Activated B cell treated with CpG ODN at 0.5 μM for 24 hours (primary cell): ENCODE measurements at regions not wholly inside any gene's neighbourhood (a gene's known extent, or its start where the extent isn't known, plus 50 kb on each side); places are given as distances from the start of the nearest gene placed in this dataset.

ENCODE experiments used
- ATAC-seq: fragments of 200-7000 bp; cut with Tn5 transposase; one replicate; pipeline ENCODE4 v1.10.0; 2021; ENCODE audit warnings: low read depth, mild to moderate bottlenecking, moderate library complexity
- CTCF ChIA-PET: fragments of 350-600 bp; sonication (Branson Sonifier 250); formaldehyde crosslinking; loops from one replicate; lab custom pipeline; 2021; ENCODE audit warnings: antibody characterized with exemption; lab: Charles Lee
- POLR2A ChIA-PET: fragments of 350-600 bp; sonication (Branson Sonifier 250); formaldehyde crosslinking; loops from one replicate; lab custom pipeline; 2021; ENCODE audit warnings: antibody characterized with exemption; lab: Charles Lee
- DNase-seq: peaks from one replicate; pipeline ENCODE4 v3.0.0; 2022
- H3K27ac Mint-ChIP-seq: one replicate; pipeline ENCODE4 v1.8.0; 2020; ENCODE audit warnings: mixed read lengths
- H3K27me3 Mint-ChIP-seq: one replicate; pipeline ENCODE4 v1.8.0; 2021; ENCODE audit warnings: mixed read lengths
- H3K36me3 Mint-ChIP-seq: one replicate; pipeline ENCODE4 v1.8.0; 2021; ENCODE audit warnings: low read depth, mixed read lengths
- H3K4me1 Mint-ChIP-seq: one replicate; pipeline ENCODE4 v1.8.0; 2021; ENCODE audit warnings: mixed read lengths
- H3K4me3 Mint-ChIP-seq: one replicate; pipeline ENCODE4 v1.8.0; 2020; ENCODE audit warnings: mild to moderate bottlenecking, mixed read lengths
- H3K9me3 Mint-ChIP-seq: one replicate; pipeline ENCODE4 v1.8.0; 2020; ENCODE audit warnings: mixed read lengths
- CTCF ChIP-seq: fragments of 200-600 bp; IDR thresholded peaks from one replicate; pipeline ENCODE4 v1.8.0; 2022; ENCODE audit warnings: antibody characterized with exemption, mild to moderate bottlenecking
- intact Hi-C: fragments of 100-400 bp; cut with micrococcal nuclease; formaldehyde crosslinking; loops from one replicate; pipeline ENCODE4 v1.15.1; 2024

- Mint-ChIP-seq H3K36me3 (no peaks in the 10 kb centered on the region), H3K9me3 (peaks cover 22% of the 10 kb centered on the region), H3K4me1 (no peaks in the 10 kb centered on the region), H3K4me3 (no peak overlapping the region), H3K27ac (no peak overlapping the region), H3K27me3 (no peaks in the 10 kb centered on the region)
- ChIA-PET CTCF (no interaction called here), POLR2A (no interaction called here)
- ATAC-seq (no peak), DNase-seq (no peak)
- intact Hi-C loops = no loop called here
- no peak for TF ChIP-seq CTCF
Observed at GRCh38 chr2:59604123-59604522, 949.3 kb downstream of the BCL11A start.

- peak overlapping the region; percentile 65 for H3K4me3 Mint-ChIP-seq
- ATAC-seq = peak; percentile 18
Observed at GRCh38 chr2:59594671-59595222, 958.7 kb downstream of the BCL11A start.

GRCh38 chr2:59590798-59591197 is 962.7 kb downstream of the BCL11A start:
- ATAC-seq = no peak
- intact Hi-C loops = loop anchor here (5.0 kb wide), 1 partner anchor 962 kb away; the partner anchor contains the start of gene BCL11A
- Mint-ChIP-seq H3K9me3 (no peaks in the 10 kb centered on the region), H3K36me3 (no peaks in the 10 kb centered on the region), H3K27ac (no peak overlapping the region), H3K4me1 (peaks cover 19% of the 10 kb centered on the region), H3K27me3 (no peaks in the 10 kb centered on the region), H3K4me3 (no peak overlapping the region)
- POLR2A ChIA-PET = no interaction called here
- TF ChIP-seq CTCF = no peak
- CTCF ChIA-PET = no interaction called here
- DNase-seq = no peak

More at GRCh38 chr2:59594671-59595222, 958.7 kb downstream of the BCL11A start:
- no peaks in the 10 kb centered on the region for H3K36me3 Mint-ChIP-seq
- no peaks in the 10 kb centered on the region for H3K27me3 Mint-ChIP-seq
- intact Hi-C loops = loop anchor here (5.0 kb wide), 1 partner anchor 958 kb away; the partner anchor contains the start of gene BCL11A
- ChIA-PET CTCF (no interaction called here), POLR2A (interaction anchor here (0.9 kb wide), 1 partner anchor 956 kb away, joined by 3 read pairs; no protein-coding TSS in a partner anchor)
- H3K4me1 Mint-ChIP-seq = peaks cover 19% of the 10 kb centered on the region
- no peak for DNase-seq
- peak overlapping the region; percentile 77 for H3K27ac Mint-ChIP-seq
- TF ChIP-seq CTCF = no peak
- peaks cover 7% of the 10 kb centered on the region for H3K9me3 Mint-ChIP-seq

GRCh38 chr2:59589881-59590280 is 963.6 kb downstream of the BCL11A start:
- no peaks in the 10 kb centered on the region for H3K36me3 Mint-ChIP-seq
- H3K4me1 Mint-ChIP-seq = peaks cover 13% of the 10 kb centered on the region
- no peak for TF ChIP-seq CTCF
- CTCF ChIA-PET = no interaction called here
- no peak for ATAC-seq
- DNase-seq = no peak
- intact Hi-C loops = loop anchor here (5.0 kb wide), 1 partner anchor 962 kb away; the partner anchor contains the start of gene BCL11A
- no peaks in the 10 kb centered on the region for H3K27me3 Mint-ChIP-seq
- H3K27ac Mint-ChIP-seq = no peak overlapping the region
- no peaks in the 10 kb centered on the region for H3K9me3 Mint-ChIP-seq
- no peak overlapping the region for H3K4me3 Mint-ChIP-seq
- POLR2A ChIA-PET = no interaction called here

GRCh38 chr2:59588286-59588685 is 965.2 kb downstream of the BCL11A start:
- no peak overlapping the region for H3K27ac Mint-ChIP-seq
- CTCF ChIA-PET = no interaction called here
- H3K36me3 Mint-ChIP-seq = no peaks in the 10 kb centered on the region
- no peaks in the 10 kb centered on the region for H3K27me3 Mint-ChIP-seq
- TF ChIP-seq CTCF = no peak
- H3K4me1 Mint-ChIP-seq = peaks cover 4% of the 10 kb centered on the region
- no peak overlapping the region for H3K4me3 Mint-ChIP-seq
- no peaks in the 10 kb centered on the region for H3K9me3 Mint-ChIP-seq
- ATAC-seq (no peak), DNase-seq (no peak)
- intact Hi-C loops = no loop called here
- POLR2A ChIA-PET = no interaction called here
